DMS153 (cell line): ENCODE measurements at regions not wholly inside any gene's neighbourhood (a gene's known extent, or its start where the extent isn't known, plus 50 kb on each side); places are given as distances from the start of the nearest gene placed in this dataset.

Source experiments
- DNase-seq: peaks from one replicate; lab custom pipeline; 2025; lab: John Stamatoyannopoulos, UW

DNA sequence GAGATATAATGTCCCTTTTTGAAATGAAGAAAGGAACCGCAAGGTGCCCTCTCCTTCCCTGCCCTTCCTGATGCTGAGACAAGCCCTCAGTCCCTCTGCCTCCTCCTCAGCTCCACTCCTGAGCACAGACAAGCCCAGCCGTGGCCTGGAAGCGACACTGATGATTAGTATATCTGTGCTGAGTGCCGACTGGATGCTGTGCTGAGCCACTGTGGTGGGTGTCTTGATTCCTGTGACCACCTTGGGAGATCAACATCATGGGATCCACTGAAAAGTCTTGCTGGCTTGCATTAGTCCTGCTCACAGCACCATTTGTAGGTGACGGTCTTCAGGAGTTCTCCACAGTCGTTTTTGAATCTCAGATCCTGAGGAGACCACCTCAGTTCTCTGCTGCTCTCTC, 59.5 kb upstream of the HGFAC start:
- no peak for DNase-seq

DNA sequence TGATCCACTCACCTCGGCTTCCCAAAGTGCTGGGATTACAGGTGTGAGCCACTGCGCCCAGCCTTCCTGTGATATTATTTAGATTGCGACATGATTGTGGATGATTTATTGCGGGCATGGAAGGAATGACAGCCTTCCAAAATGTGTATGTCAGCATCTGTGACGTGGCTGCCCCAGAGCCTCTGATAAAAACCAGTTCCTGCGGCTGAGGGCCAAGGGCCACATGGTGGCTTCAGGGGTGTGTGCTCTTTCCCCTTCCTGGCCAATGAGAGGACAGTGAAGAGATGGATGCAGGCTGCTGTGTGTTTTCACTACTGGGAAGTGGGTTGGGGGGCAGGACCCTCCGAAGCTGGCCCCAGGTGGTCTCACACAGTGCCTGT, 57.4 kb upstream of the HGFAC start:
- no peak for DNase-seq

DNA sequence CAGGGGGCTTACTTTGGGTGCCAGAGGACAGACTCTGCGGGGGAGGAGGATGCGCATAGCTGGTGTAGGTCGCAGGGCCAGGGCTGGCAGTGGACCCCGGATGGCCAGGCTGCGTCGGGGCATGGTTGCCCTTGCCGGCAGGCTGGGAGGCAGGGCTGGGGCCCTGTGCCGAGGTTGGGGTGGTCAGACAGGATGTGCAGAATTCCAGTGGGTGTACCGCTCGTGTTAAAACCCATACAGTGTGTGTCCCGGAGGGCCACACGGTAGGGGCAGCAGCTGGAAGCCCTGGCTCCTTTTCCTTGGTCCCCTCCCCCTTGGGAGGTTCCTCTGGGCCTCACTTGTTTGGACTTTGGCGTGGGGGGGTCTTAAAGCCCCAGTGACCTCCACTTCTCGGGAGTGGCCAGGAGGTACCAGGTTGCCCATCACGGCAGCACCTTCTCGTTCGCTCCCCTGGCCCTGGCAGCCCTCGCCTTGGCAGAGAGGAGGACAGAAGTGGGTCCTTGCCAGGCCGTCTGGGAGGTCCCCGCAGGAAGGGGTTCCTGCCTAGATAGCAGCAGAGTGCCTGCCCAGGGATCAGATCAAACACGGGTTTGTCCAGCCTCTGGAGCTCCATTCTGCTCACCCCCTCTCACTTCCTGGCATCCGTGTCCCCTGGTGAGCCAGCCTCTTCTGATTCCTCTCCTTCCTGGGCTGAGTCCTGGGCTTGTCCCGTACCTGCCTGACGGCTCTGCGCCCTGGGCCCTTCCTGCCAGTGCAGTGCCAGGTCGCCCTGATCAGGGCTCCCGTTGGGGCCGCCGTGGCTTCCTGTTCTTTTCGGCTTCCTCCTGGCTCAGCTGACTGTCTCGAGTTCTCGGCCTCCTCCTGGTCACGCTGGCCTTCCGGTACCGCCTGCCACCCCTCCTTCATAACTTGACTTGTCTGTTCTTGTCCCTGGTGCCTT, 56.7 kb upstream of the HGFAC start:
- DNase-seq: no peak

DNA sequence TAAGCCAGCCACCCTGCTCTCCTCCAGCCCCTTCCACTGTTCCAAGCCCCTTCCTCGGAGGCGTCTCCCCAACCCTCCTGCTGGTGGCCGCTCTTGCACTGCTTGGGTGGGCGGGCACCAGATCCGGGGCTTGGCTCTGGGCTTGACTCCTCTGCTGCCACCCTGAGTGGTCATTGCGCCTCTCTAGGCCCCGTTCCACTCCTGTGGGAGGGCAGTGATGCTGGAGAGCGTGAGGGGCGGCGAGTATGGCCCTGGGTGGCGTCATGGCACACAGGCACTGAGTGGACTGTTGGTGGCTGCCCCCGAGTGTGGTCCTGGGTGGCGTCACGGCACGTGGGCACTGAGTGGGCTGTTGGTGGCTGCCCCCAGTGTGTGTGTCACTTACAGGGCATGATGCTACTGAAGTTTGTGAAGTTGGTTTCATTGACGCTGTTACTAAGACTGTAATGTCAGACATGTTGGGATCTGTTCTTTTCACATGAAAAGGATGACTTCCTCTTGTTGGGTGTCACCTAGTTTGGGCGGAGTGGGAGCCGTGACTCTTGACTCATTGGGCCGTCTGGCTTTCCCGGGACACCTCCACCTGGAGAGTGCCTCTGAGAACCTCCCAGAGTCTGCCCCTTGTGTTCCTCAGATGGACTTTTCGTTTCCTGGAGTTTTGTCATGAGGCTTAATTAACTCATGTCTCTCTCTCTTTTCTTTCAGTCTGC, 55.9 kb upstream of the HGFAC start:
- DNase-seq: no peak

DNA sequence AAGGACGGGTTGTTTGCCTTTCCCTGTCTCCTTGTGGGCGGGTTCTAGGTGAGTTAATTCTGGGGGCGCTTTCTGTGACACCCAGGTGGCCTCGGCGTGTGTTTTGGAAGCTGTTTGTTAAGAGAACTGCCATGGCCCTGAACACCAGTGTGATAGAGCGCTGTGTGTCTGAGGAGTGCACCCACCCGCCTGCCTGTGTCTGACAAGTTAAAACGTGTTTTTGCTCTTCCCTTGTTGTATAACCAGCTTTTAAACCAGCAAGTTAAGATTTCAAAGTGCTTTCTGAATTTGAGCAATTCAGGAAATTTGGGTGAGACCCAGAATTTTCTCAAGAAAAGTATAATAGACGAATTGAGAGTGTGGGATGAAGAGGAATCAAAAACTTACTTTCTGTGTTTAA, 55.2 kb upstream of the HGFAC start:
- no peak for DNase-seq

DNA sequence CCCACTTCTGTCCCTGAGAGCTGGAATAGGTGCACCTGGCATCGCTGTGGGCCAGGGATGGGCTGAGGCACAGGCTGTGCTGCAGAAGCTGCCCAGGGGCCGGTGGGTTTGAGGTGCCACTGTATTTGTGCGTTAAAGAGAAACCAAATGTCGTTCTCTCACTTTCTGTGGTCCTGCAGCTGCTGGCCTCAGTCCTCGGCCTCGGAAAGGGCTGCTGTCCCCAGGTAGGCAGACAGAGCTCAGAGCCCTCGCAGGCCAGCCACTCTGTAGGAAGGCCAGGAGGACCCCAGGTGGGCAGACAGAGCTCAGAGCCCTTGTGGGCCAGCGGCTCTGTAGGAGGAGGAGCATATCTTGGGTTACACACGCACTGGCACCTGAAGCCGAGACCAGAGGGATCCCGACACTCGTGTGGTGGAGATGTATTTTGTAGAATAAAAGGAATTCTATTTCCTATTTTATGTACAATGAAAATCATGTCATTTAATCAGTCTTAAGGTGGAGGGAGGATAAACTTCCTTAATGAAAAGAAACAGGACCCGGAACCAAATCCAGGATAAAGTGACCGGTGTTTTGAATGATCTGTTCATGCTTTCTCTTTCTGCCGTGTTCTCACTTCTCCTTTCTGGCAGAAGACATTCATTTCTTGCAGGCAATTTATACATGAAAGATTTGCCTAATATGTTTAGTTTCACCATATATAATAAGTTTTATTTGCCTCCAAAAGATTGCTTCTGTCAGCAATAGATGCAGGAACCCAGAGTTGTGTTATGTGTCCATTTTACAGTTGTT, 54.4 kb upstream of the HGFAC start:
- no peak for DNase-seq

DNA sequence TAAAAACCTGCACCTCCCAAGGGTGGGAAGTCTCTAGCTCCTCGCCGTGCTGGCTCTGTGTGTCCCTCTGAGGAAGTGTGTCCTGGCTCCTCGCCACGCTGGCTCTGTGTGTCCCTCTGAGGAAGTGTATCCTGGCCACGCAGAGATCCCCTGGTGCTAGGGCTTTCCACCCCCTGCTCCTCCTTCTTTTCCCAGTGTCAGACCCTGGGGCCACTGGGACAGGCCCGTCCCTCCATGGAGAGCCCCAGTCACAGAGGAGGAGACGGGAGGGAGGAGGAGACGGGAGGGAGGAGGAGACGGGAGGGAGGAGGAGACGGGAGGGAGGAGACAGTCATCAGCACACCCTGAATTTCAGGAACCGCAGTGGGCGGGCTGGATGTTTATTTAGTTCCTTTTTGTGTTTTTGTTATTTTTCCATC, 53.8 kb upstream of the HGFAC start:
- no peak for DNase-seq

DNA sequence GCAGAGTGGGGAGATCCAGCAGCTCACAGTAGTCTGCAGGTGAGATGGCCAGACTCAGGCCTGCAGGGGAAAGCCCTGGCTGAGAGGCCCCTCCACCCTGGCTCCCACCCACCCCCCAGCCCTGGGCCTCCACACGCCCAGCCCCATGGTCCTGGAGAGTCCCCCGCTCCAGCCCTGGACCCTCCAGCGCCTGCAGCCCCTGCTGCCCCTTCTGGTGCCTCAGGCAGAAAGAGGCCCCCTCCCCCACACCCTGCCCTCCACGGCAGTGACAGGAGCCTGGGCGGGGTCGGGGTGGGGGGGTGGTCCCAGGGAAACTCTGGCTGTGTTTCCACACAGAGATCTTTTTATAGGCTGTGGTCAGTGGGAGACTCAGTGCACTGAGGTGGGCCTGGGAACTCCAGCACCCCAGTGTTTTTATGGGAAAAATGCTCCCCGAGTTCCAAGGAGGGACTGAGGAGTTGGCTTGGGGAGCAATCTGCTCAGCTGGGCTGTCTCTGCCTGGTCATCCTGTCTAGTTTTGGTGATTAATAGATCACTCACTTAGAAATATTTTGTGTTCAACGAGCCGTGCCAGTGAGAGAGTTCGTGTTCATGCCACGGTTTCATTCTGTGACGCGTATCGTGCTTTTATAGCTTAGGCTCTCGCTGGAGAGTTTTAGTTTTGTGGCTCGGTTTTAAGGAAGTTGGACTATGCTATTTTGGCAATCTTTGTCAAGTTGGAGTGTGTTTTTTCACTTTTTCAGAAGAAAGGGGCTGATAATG, 53.1 kb upstream of the HGFAC start:
- no peak for DNase-seq

DNA sequence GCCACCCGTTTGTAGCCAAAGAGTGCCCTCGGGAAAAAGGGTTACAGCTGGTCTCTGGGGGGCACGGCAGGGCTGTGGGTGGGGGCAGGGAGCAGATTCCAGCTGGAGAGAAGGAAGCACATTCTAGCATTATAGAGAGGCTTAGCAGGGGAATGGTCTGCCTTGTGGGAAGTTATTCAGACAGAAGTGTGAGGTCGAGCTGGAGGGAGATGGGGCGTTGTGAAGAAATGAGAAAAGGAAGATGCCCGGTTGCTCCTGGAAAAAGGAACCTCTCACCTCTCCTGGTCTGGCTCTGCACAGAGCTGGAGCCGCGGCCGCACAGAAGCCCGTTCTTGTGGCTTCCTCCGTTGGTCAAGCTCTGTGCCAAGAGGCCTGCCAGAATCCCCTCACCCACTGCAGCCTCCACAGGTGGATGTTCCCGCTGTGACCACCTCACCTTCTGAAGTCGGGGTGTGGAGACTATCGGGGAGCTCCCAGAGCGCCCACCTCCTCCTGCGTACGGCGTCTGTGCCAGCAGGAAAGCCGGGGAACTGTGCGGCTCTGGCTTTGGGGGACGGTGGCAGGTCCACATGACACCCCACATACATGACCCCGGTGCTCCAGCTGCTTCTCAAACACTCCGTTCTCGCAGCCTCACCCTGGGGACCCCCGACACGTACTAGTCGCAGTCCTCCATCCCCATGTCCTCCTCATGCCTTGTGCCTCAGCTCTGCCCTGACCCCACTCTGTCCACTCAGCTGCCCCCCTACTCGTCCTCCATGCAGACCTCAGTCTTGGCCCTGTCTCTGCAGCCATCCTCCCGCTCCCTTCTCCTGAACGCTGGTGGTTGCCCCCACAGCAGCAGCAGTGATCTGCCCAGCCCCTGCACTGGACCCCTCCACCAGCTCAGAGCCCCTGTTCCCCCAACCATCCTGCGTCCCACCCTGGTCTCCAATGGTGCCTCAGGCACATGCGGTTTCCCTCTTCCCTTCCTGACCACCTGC, 52.2 kb upstream of the HGFAC start:
- no peak for DNase-seq

DNA sequence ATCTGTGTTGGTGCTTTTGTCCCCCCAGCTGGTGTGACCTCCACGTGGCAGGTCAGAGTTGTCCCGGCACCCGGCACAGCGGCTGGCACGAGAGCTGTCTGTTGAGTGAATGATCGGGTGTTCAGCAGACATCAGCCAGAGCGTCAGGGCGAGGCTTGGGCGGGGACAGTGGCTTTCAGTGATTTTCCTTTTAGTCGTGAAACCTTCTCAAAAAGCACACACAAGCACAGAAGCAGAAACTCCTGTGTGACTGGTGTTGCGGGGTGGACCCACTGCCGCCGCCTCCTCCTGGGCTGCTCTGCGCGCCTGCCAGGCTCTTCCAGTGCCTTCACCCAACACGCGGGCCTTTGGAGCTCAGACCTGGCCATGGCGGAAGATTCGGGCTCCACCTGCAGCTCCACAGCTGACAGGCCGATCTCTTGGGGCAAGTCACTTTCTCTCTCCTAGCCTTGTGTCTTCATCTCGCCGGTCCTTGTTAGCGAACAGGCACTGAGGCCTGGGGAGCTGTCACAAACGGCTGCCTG, 51.4 kb upstream of the HGFAC start:
- no peak for DNase-seq

DNA sequence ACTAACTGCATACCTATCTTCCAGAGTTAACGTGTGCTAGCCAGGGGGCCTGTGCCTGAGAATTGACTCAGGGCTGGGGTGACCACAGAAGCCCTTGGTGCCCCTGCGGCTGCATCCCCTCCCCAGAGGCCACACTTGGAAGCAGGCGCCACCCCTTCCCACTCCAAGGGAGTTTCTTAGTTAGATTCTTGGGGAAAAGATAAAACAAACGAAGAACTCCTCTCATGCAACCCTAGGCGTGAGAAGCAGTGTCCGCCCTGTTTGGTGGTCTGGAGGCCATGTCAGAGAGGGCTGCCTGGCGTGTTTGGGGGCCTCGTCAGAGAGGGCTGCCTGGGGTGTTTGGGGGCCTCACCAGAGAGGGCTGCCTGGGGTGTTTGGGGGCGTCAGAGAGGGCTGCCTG, 50.3 kb upstream of the HGFAC start:
- no peak for DNase-seq
